Naive B cell (primary cell): ENCODE measurements at regions not wholly inside any gene's neighbourhood (a gene's known extent, or its start where the extent isn't known, plus 50 kb on each side); places are given as distances from the start of the nearest gene placed in this dataset.

Experiments
- ATAC-seq, 2 donors: fragments of 150-1000 bp; cut with Tn5 transposase; 2 replicates each; pipeline ENCODE4 v1.10.0; 2021; ENCODE audit warnings: low read depth in 2 of 2, mild to moderate bottlenecking in 2 of 2, moderate library complexity in 2 of 2
- DNase-seq: peaks from one replicate; pipeline ENCODE4 v3.0.0; 2022
- H3K27ac Mint-ChIP-seq, 6 donors: one replicate each; pipeline ENCODE4 v1.8.0; 2020 to 2022; ENCODE audit warnings: mild to moderate bottlenecking in 6 of 6, mixed read lengths in 6 of 6, moderate library complexity in 5 of 6, inconsistent platforms in 2 of 6
- H3K27me3 Mint-ChIP-seq, 3 donors: one replicate each; pipeline ENCODE4 v1.8.0; 2021 to 2022; ENCODE audit warnings: mixed read lengths in 3 of 3, mild to moderate bottlenecking in 1 of 3
- H3K36me3 Mint-ChIP-seq, 2 donors: one replicate each; pipeline ENCODE4 v1.8.0; 2020 to 2022; ENCODE audit warnings: mixed read lengths in 2 of 2, inconsistent platforms in 1 of 2, mild to moderate bottlenecking in 1 of 2
- H3K4me1 Mint-ChIP-seq, 3 donors: one replicate each; pipeline ENCODE4 v1.8.0; 2020 to 2022; ENCODE audit warnings: mixed read lengths in 3 of 3, inconsistent platforms in 1 of 3, mild to moderate bottlenecking in 1 of 3, moderate library complexity in 1 of 3
- H3K4me3 Mint-ChIP-seq, 8 donors: one replicate each; pipeline ENCODE4 v1.8.0; 2020 to 2022; ENCODE audit warnings: mild to moderate bottlenecking in 8 of 8, mixed read lengths in 8 of 8, moderate library complexity in 8 of 8, inconsistent platforms in 2 of 8
- H3K9me3 Mint-ChIP-seq, 7 donors: one replicate each; pipeline ENCODE4 v1.8.0; 2020 to 2022; ENCODE audit warnings: mixed read lengths in 7 of 7, mild to moderate bottlenecking in 5 of 7, inconsistent platforms in 2 of 7, moderate library complexity in 1 of 7

- Mint-ChIP-seq H3K9me3 (peaks cover 0 to 19% (median 5%) of the 10 kb centered on the region in 7 donors), H3K4me3 (no peak overlapping the region), H3K4me1 (no peaks in the 10 kb centered on the region), H3K27me3 (no peaks in the 10 kb centered on the region), H3K36me3 (no peaks in the 10 kb centered on the region), H3K27ac (no peak overlapping the region)
- ATAC-seq (no peak), DNase-seq (no peak)
Measured at GRCh38 chr5:31051316-31051715, 142.2 kb upstream of the CDH6 start.

DNA sequence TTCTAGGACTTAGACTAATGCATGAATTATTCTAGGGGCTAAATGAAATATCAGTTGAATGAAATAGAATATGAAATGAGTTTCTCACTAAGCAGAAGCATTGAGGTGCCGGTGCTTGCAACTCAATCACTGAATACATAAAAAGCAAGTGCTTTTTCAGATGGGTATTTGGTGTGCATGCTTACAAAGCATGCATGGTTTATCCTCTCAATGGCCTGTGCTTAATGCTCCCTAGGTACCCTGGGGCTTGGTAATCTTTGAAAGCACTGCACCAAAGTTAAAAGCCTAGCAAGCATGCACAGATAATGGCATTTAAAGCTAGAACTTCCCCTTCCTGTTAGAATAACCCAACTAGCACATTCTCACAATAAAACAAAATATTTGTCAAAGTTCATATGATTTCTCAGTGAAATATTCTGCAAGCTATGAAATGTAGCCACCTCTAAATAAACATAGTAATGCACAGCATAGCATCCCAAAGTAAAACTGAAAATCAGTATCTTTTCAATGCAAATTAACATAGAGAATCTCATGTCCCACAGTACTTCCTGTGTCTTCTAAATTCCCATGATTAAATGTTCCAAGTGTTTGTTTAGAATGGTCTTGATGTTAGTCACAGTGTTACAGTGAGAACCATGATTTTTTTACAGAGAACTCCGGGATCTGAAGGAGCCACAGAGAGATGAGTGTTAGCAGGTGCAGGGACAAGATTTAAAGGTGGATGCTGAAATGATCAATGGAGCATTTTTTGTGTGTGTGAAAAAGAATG is 143.4 kb upstream of the CDH6 start:
- H3K4me3 Mint-ChIP-seq: no peak overlapping the region
- H3K27me3 Mint-ChIP-seq: no peaks in the 10 kb centered on the region
- DNase-seq (no peak), ATAC-seq (no peak)
- no peaks in the 10 kb centered on the region for H3K4me1 Mint-ChIP-seq
- H3K27ac Mint-ChIP-seq: no peak overlapping the region
- H3K36me3 Mint-ChIP-seq: no peaks in the 10 kb centered on the region
- H3K9me3 Mint-ChIP-seq: peaks cover 0 to 11% (median 5%) of the 10 kb centered on the region in 7 donors

DNA sequence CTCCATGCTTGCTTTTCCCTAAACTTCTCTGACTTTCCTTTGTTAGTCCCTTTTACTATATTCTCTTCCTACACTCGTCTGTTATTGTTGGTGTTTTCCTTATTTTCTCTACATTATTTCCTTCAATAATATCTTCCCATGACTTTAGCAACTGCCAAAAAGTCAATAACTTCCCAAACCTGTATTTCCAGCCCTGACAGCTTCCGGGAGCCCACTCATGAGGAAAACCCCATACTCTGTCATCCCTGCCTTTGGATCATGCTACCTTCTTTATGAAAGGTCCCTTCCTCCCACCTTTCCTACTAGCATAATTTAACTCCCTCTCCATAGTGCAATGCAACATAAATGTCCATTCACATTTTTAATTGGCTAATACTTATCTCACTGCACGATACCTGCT is 144.0 kb upstream of the CDH6 start:
- no peaks in the 10 kb centered on the region for H3K27me3 Mint-ChIP-seq
- no peak overlapping the region for H3K4me3 Mint-ChIP-seq
- peaks cover 0 to 11% (median 5%) of the 10 kb centered on the region in 7 donors for H3K9me3 Mint-ChIP-seq

GRCh38 chr5:31048282-31049270 is 144.9 kb upstream of the CDH6 start:
- Mint-ChIP-seq H3K4me1 (no peaks in the 10 kb centered on the region), H3K4me3 (no peak overlapping the region), H3K27ac (no peak overlapping the region), H3K36me3 (no peaks in the 10 kb centered on the region), H3K9me3 (peaks cover 0 to 13% (median 5%) of the 10 kb centered on the region in 7 donors), H3K27me3 (no peaks in the 10 kb centered on the region)
- ATAC-seq (no peak), DNase-seq (no peak)

More for the DNA sequence above, 144.0 kb upstream of the CDH6 start:
- Mint-ChIP-seq H3K4me1 (no peaks in the 10 kb centered on the region), H3K27ac (no peak overlapping the region), H3K36me3 (no peaks in the 10 kb centered on the region)
- no peak for ATAC-seq
- DNase-seq: no peak

- no peaks in the 10 kb centered on the region for H3K36me3 Mint-ChIP-seq
- ATAC-seq: no peak
- peaks cover 0 to 13% (median 5%) of the 10 kb centered on the region in 7 donors for H3K9me3 Mint-ChIP-seq
- no peaks in the 10 kb centered on the region for H3K4me1 Mint-ChIP-seq
- H3K27me3 Mint-ChIP-seq: no peaks in the 10 kb centered on the region
- H3K4me3 Mint-ChIP-seq: no peak overlapping the region
- no peak for DNase-seq
- no peak overlapping the region for H3K27ac Mint-ChIP-seq
Measured at GRCh38 chr5:31047621-31048020, 145.9 kb upstream of the CDH6 start.

DNA sequence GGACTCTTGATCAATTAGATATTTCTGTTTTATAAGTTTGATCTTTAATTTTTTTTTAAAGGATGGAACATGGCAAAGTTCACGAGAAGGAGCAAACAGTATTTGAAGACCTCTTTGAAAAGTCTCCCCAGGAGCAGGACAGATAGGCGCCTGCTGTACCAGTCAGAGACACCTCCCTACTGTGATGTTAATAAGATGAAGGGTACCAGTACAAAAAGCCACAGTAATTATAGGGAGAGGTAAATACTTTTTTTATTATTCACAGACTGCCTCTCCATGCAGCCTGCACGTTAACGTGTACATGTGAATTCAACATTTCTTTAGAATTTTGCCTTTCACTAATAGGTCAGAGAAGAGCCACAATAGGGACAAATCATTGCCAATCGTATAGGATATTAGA is 146.5 kb upstream of the CDH6 start:
- no peaks in the 10 kb centered on the region for H3K27me3 Mint-ChIP-seq
- H3K27ac Mint-ChIP-seq: no peak overlapping the region
- DNase-seq (no peak), ATAC-seq (no peak)
- peaks cover 0 to 18% (median 5%) of the 10 kb centered on the region in 7 donors for H3K9me3 Mint-ChIP-seq
- H3K4me3 Mint-ChIP-seq: no peak overlapping the region
- H3K36me3 Mint-ChIP-seq: no peaks in the 10 kb centered on the region
- no peaks in the 10 kb centered on the region for H3K4me1 Mint-ChIP-seq

DNA sequence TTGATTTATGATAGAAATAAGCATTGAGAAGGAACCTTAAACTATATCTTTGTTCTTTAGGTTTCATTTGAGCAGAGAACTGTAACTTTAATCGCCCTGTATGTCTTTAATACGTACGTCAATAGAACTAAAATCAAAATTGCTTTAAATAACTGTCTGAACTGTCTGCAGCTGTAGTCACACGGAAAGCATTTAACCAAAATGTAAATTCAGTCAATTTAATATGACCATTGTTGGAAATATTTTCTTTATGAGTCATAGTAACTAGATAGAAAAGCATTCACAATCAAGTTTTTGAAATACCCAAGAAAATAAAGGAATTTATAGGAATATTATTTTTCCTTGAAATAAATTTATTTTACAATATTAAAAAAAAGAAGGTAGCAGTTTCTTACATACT is 157.1 kb upstream of the CDH6 start:
- peaks cover 0 to 39% (median 15%) of the 10 kb centered on the region in 7 donors for H3K9me3 Mint-ChIP-seq
- no peak overlapping the region for H3K4me3 Mint-ChIP-seq
- H3K27ac Mint-ChIP-seq: no peak overlapping the region
- H3K4me1 Mint-ChIP-seq: no peaks in the 10 kb centered on the region
- no peaks in the 10 kb centered on the region for H3K36me3 Mint-ChIP-seq
- DNase-seq (no peak), ATAC-seq (no peak)
- H3K27me3 Mint-ChIP-seq: no peaks in the 10 kb centered on the region

- no peak overlapping the region for H3K4me3 Mint-ChIP-seq
- no peaks in the 10 kb centered on the region for H3K27me3 Mint-ChIP-seq
- no peak for DNase-seq
- no peaks in the 10 kb centered on the region for H3K4me1 Mint-ChIP-seq
- no peak overlapping the region for H3K27ac Mint-ChIP-seq
- H3K36me3 Mint-ChIP-seq: no peaks in the 10 kb centered on the region
- ATAC-seq: no peak
- H3K9me3 Mint-ChIP-seq: peaks cover 3 to 18% (median 8%) of the 10 kb centered on the region in 7 donors
Measured at GRCh38 chr5:31033295-31033694, 160.2 kb upstream of the CDH6 start.

DNA sequence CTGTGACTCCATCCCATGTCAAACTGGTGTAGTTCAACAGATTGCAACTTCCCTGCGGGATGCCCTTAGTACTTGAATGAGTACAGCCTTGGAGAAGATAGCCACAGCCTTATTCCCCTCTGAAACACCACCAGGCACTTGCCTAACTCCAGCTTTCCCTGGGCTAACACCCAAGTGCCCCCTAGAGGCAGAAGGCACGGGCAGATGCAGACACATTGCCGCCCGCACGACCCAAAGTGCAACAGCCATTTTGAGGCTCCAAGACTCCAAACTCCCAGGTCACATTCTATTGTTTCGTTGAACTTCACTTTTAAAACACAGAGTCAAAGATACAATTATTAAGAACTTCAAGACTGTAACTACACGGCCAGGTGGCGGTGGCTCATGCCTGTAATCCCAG is 163.6 kb upstream of the CDH6 start:
- Mint-ChIP-seq H3K36me3 (no peaks in the 10 kb centered on the region), H3K9me3 (peaks cover 0 to 11% (median 3%) of the 10 kb centered on the region in 7 donors), H3K27ac (no peak overlapping the region), H3K4me1 (no peaks in the 10 kb centered on the region), H3K27me3 (no peaks in the 10 kb centered on the region), H3K4me3 (no peak overlapping the region)
- no peak for ATAC-seq
- no peak for DNase-seq

GRCh38 chr5:31027721-31028120 is 165.8 kb upstream of the CDH6 start:
- Mint-ChIP-seq H3K4me1 (no peaks in the 10 kb centered on the region), H3K27me3 (no peaks in the 10 kb centered on the region), H3K36me3 (no peaks in the 10 kb centered on the region), H3K27ac (no peak overlapping the region), H3K9me3 (peaks cover 0 to 14% (median 4%) of the 10 kb centered on the region in 7 donors), H3K4me3 (no peak overlapping the region)
- ATAC-seq (no peak), DNase-seq (no peak)

DNA sequence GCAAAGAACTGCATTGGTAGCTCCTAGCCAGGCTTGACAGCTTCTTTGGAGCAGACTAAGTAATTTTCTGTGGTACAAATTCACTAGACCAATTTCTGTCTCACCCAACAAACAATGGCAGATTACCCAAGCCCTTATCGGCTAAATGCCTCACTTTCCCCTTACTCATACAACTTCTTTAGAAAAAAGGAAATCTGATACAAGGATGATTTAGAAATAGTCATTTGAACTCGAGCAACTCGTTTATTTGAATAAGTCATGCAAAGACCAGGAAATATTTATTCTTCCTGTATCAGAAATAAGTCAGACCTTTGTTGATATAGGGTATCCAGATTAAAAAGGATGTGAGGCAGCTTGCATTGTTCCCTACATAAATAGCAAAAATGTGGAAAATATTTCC is 170.4 kb upstream of the CDH6 start:
- Mint-ChIP-seq H3K27me3 (no peaks in the 10 kb centered on the region), H3K9me3 (peaks cover 0 to 13% (median 6%) of the 10 kb centered on the region in 7 donors), H3K4me1 (no peaks in the 10 kb centered on the region), H3K36me3 (no peaks in the 10 kb centered on the region), H3K27ac (no peak overlapping the region), H3K4me3 (no peak overlapping the region)
- ATAC-seq (no peak), DNase-seq (no peak)

GRCh38 chr5:31021181-31021624 is 172.3 kb upstream of the CDH6 start:
- no peaks in the 10 kb centered on the region for H3K36me3 Mint-ChIP-seq
- peaks cover 0 to 16% (median 6%) of the 10 kb centered on the region in 7 donors for H3K9me3 Mint-ChIP-seq
- DNase-seq: no peak
- H3K27me3 Mint-ChIP-seq: no peaks in the 10 kb centered on the region
- no peak overlapping the region for H3K4me3 Mint-ChIP-seq
- H3K4me1 Mint-ChIP-seq: no peaks in the 10 kb centered on the region
- ATAC-seq: no peak
- H3K27ac Mint-ChIP-seq: no peak overlapping the region

DNA sequence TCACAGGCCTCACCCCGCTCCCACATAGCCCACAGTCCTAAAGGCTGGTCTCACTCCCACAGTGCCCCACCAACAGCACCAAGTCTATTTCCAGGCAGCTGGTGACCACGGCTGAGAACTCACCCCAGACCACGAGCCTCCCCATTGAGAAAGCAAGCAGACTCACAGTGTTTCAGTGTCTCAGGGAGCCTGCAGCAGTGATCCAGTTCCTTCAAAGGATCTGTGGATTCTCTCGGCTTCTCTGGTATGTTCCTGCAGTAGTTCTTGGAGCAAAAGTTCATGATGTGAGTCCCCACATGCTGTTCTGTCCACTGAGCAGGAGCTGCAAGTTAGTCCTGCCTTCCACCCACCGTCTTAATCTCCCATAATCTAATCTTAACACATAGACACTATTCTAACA is 185.3 kb upstream of the CDH6 start:
- DNase-seq: no peak
- no peak for ATAC-seq
- no peaks in the 10 kb centered on the region for H3K36me3 Mint-ChIP-seq
- no peak overlapping the region for H3K27ac Mint-ChIP-seq
- H3K27me3 Mint-ChIP-seq: no peaks in the 10 kb centered on the region
- no peak overlapping the region for H3K4me3 Mint-ChIP-seq
- H3K9me3 Mint-ChIP-seq: peaks cover 8 to 34% (median 22%) of the 10 kb centered on the region in 7 donors
- H3K4me1 Mint-ChIP-seq: no peaks in the 10 kb centered on the region

DNA sequence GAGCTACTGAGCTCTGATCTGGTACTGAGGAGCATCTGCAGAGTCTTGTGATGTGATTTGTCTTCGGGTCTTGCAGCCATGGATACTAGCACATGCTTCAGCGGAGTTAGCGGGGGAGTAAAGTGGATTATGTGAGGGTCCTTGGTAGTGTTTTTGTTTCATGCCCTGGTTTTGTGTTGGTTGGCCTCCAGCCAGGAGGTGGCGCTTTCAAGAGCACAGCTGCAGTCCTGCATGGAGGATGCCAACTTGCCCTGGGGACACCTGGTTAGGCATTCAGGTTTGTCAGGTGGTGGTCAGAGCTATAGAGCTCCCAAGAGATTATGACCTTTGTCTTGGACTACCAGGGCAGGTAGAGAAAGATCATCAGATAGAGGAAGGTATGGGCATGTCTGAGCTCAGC is 185.8 kb upstream of the CDH6 start:
- Mint-ChIP-seq H3K9me3 (peaks cover 8 to 34% (median 22%) of the 10 kb centered on the region in 7 donors), H3K4me1 (no peaks in the 10 kb centered on the region), H3K4me3 (no peak overlapping the region), H3K27ac (no peak overlapping the region), H3K27me3 (no peaks in the 10 kb centered on the region), H3K36me3 (no peaks in the 10 kb centered on the region)
- DNase-seq (no peak), ATAC-seq (no peak)
